ENCODE measurements at regions not wholly inside any gene's neighbourhood (a gene's known extent, or its start where the extent isn't known, plus 50 kb on each side); places are given as distances from the start of the nearest gene placed in this dataset.

DNA sequence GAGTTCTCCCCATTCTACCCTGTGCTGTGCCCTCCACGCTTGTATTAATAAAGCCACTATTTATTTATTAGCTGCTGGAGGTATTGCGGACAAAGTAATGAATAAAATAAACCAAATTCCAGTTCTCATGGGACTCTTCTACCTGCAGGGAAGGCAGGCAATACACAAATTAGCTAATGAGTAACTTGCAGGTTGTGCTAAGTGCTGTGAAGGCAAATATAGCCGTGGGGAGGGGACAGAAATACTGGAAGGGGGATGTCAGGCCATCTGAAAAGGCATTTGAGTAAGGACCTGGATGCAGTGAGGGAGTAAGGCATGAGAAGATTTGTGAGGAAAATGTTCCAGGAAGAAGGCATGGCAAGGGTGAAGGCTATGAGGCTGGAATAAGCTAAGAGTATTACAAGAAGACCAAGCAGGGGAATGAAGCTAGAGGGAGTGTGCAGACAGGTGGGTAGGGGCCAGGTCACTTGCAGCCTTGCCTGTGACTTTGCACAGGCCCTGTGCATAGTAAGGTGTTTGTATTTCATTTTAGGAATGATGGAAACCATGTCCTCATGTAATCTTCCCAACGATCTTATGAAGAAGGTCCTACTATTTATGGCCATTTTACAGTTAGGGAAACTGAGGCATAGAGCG is 167.5 kb downstream of the PTPN11 start:
- Histone ChIP-seq H3K79me2 (ENCODE audit: control insufficient read depth, low read length) (no peaks in the 10 kb centered on the region), H3K9me2 (replicated peaks; ENCODE audit: control insufficient read depth, low read length) (no peaks in the 10 kb centered on the region), H3K4me3 (ENCODE audit: low read length) (no peak overlapping the region), H3K27ac (ENCODE audit: low read depth, low read length) (no peak overlapping the region), H3K27me3 (ENCODE audit: control insufficient read depth, low read length) (no peaks in the 10 kb centered on the region), H4K20me1 (ENCODE audit: control insufficient read depth, insufficient read depth, low read depth, low read length) (no peaks in the 10 kb centered on the region), H3F3A (ENCODE audit: control insufficient read depth, insufficient read depth) (no peaks in the 10 kb centered on the region), H3K9me3 (ENCODE audit: control insufficient read depth, insufficient read depth, low read length) (no peaks in the 10 kb centered on the region), H3K4me2 (ENCODE audit: low read length) (no peak overlapping the region), H3K4me1 (ENCODE audit: control insufficient read depth, low read length) (no peaks in the 10 kb centered on the region), H3K36me3 (ENCODE audit: control insufficient read depth, low read length) (no peaks in the 10 kb centered on the region)
- TF ChIP-seq EZH2phosphoT487 (IDR thresholded peaks at IDR 0.05; ENCODE audit: borderline replicate concordance, low read length): no peak
- TF ChIP-seq, protein P1, sequence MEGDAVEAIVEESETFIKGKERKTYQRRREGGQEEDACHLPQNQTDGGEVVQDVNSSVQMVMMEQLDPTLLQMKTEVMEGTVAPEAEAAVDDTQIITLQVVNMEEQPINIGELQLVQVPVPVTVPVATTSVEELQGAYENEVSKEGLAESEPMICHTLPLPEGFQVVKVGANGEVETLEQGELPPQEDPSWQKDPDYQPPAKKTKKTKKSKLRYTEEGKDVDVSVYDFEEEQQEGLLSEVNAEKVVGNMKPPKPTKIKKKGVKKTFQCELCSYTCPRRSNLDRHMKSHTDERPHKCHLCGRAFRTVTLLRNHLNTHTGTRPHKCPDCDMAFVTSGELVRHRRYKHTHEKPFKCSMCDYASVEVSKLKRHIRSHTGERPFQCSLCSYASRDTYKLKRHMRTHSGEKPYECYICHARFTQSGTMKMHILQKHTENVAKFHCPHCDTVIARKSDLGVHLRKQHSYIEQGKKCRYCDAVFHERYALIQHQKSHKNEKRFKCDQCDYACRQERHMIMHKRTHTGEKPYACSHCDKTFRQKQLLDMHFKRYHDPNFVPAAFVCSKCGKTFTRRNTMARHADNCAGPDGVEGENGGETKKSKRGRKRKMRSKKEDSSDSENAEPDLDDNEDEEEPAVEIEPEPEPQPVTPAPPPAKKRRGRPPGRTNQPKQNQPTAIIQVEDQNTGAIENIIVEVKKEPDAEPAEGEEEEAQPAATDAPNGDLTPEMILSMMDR (IDR thresholded peaks at IDR 0.05; ENCODE audit: low read depth, low read length, poor library complexity, severe bottlenecking): no peak

DNA sequence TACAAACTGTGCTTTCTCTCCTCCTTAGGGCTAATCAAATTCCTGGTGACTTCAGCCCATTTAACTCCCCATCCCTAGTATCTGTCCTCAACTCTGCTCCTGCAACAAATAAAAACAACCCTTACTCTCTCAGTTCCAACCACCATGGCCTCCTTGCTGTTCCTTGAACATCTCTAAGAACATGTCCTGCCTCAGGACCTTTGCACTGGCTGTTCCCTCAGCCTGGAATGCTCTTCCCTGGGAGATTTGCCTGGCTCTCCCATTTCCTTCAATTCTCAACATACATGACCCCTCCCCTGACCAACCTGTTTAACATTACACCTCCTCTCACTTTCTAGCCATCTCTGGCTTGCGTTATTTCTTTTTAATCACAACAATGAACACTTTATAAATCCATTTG is 170.5 kb downstream of the PTPN11 start:
- Histone ChIP-seq H3K27me3 (ENCODE audit: control insufficient read depth, low read length) (no peaks in the 10 kb centered on the region), H3K27ac (ENCODE audit: low read depth, low read length) (no peak overlapping the region), H3K4me1 (ENCODE audit: control insufficient read depth, low read length) (no peaks in the 10 kb centered on the region), H3K4me3 (ENCODE audit: low read length) (no peak overlapping the region), H3K9me3 (ENCODE audit: control insufficient read depth, insufficient read depth, low read length) (peaks cover 2% of the 10 kb centered on the region; the same call in 1 of the 2 replicates), H3K4me2 (ENCODE audit: low read length) (no peak overlapping the region), H4K20me1 (ENCODE audit: control insufficient read depth, insufficient read depth, low read depth, low read length) (no peaks in the 10 kb centered on the region), H3K36me3 (ENCODE audit: control insufficient read depth, low read length) (no peaks in the 10 kb centered on the region), H3K9me2 (replicated peaks; ENCODE audit: control insufficient read depth, low read length) (no peaks in the 10 kb centered on the region), H3F3A (ENCODE audit: control insufficient read depth, insufficient read depth) (no peaks in the 10 kb centered on the region), H3K79me2 (ENCODE audit: control insufficient read depth, low read length) (no peaks in the 10 kb centered on the region)
- no peak for TF ChIP-seq EZH2phosphoT487 (IDR thresholded peaks at IDR 0.05; ENCODE audit: borderline replicate concordance, low read length)
- TF ChIP-seq, protein P1 (IDR thresholded peaks at IDR 0.05; ENCODE audit: low read depth, low read length, poor library complexity, severe bottlenecking): no peak

DNA sequence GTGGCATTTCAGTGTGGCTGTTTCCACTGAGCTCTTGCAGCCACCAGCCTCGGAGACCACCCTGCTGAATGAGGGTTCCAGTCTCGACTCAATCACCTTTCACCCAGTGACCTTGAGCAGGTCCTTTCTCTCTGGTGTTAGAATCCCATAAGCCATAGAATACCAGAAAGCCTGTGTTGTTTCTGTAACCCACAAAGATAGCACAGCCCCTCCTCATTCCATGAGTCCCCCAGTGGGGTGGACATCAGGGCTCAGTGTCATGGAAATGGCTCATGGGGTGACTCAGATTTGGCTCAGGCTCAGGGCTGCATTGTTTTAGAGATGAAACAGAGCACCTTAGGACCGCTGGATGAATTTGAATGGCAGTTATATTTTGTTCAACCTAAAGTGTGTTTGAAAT is 171.5 kb downstream of the PTPN11 start:
- H3K9me3 ChIP-seq (ENCODE audit: control insufficient read depth, insufficient read depth, low read length): peaks cover 2% of the 10 kb centered on the region; the same call in 1 of the 2 replicates
- no peaks in the 10 kb centered on the region for H3K27me3 ChIP-seq (ENCODE audit: control insufficient read depth, low read length)
- no peaks in the 10 kb centered on the region for H3K79me2 ChIP-seq (ENCODE audit: control insufficient read depth, low read length)

More for the DNA sequence above, 171.5 kb downstream of the PTPN11 start:
- Histone ChIP-seq H3K36me3 (ENCODE audit: control insufficient read depth, low read length) (no peaks in the 10 kb centered on the region), H3K27ac (ENCODE audit: low read depth, low read length) (no peak overlapping the region), H3K9me2 (replicated peaks; ENCODE audit: control insufficient read depth, low read length) (no peaks in the 10 kb centered on the region), H3F3A (ENCODE audit: control insufficient read depth, insufficient read depth) (no peaks in the 10 kb centered on the region), H3K4me3 (ENCODE audit: low read length) (no peak overlapping the region), H4K20me1 (ENCODE audit: control insufficient read depth, insufficient read depth, low read depth, low read length) (no peaks in the 10 kb centered on the region), H3K4me2 (ENCODE audit: low read length) (no peak overlapping the region), H3K4me1 (ENCODE audit: control insufficient read depth, low read length) (no peaks in the 10 kb centered on the region)
- TF ChIP-seq, protein P1 (IDR thresholded peaks at IDR 0.05; ENCODE audit: low read depth, low read length, poor library complexity, severe bottlenecking): no peak
- no peak for TF ChIP-seq EZH2phosphoT487 (IDR thresholded peaks at IDR 0.05; ENCODE audit: borderline replicate concordance, low read length)

Data from DOHH2 (cell line).